Subcutaneous abdominal adipose tissue (tissue), 5 donors: ENCODE measurements at regions not wholly inside any gene's neighbourhood (a gene's known extent, or its start where the extent isn't known, plus 50 kb on each side); places are given as distances from the start of the nearest gene placed in this dataset.

ENCODE experiments used
- H3K27ac ChIP-seq: one replicate; pipeline ENCODE4 v1.7.0; 2013; ENCODE audit warnings: low read depth, mild to moderate bottlenecking, inconsistent platforms, low read length, moderate library complexity
- H3K27me3 ChIP-seq, 5 donors: one replicate each; pipeline ENCODE4 v1.7.0; 2013; ENCODE audit warnings: low read length in 5 of 5, inconsistent platforms in 1 of 5; ENCODE audit not compliant: control insufficient read depth in 5 of 5, insufficient read depth in 4 of 5
- H3K36me3 ChIP-seq, 5 donors: one replicate each; pipeline ENCODE4 v1.7.0; 2013; ENCODE audit warnings: low read length in 5 of 5; ENCODE audit not compliant: control insufficient read depth in 5 of 5, insufficient read depth in 5 of 5
- H3K4me1 ChIP-seq, 5 donors: one replicate each; pipeline ENCODE4 v1.7.0; 2013; ENCODE audit warnings: low read length in 5 of 5, mild to moderate bottlenecking in 3 of 5, moderate library complexity in 1 of 5; ENCODE audit not compliant: control insufficient read depth in 5 of 5, insufficient read depth in 5 of 5
- H3K4me3 ChIP-seq, 5 donors: one replicate each; pipeline ENCODE4 v1.7.0; 2013; ENCODE audit warnings: low read length in 5 of 5, low read depth in 1 of 5
- H3K9ac ChIP-seq, 5 donors: one replicate each; pipeline ENCODE4 v1.7.0; 2013; ENCODE audit warnings: low read length in 5 of 5, mild to moderate bottlenecking in 4 of 5, moderate library complexity in 3 of 5
- H3K9me3 ChIP-seq, 5 donors: one replicate each; pipeline ENCODE4 v1.7.0; 2013; ENCODE audit warnings: low read length in 5 of 5; ENCODE audit not compliant: control insufficient read depth in 5 of 5
- donor health status: healthy.
- donor health status: healthy.
- donor health status: healthy.
- donor health status: healthy.
- donor health status: healthy.

GRCh38 chr14:94685681-94686485 lies 73.7 kb downstream of the SERPINA3 start:
- H3K4me3 ChIP-seq, result no peak overlapping the region
- no peak overlapping the region for H3K27ac ChIP-seq
- no peaks in the 10 kb centered on the region for H3K36me3 ChIP-seq
- H3K4me1 ChIP-seq, result peaks cover 0 to 9% (median 7%) of the 10 kb centered on the region in 5 donors
- no peaks in the 10 kb centered on the region for H3K9me3 ChIP-seq
- no peak overlapping the region for H3K9ac ChIP-seq
- peaks cover 0 to 5% (median 0%) of the 10 kb centered on the region in 5 donors for H3K27me3 ChIP-seq

- Histone ChIP-seq H3K9me3 (no peaks in the 10 kb centered on the region), H3K27me3 (no peaks in the 10 kb centered on the region), H3K27ac (no peak overlapping the region), H3K4me1 (peaks cover 0 to 9% (median 7%) of the 10 kb centered on the region in 5 donors), H3K4me3 (no peak overlapping the region), H3K9ac (no peak overlapping the region), H3K36me3 (no peaks in the 10 kb centered on the region)
These were observed 73.0 kb downstream of the SERPINA3 start for GRCh38 chr14:94685166-94685581.

- Histone ChIP-seq H3K4me3 (no peak overlapping the region), H3K9me3 (no peaks in the 10 kb centered on the region), H3K4me1 (no peaks in the 10 kb centered on the region), H3K27ac (no peak overlapping the region), H3K9ac (no peak overlapping the region), H3K27me3 (peaks cover 0 to 11% (median 9%) of the 10 kb centered on the region in 5 donors), H3K36me3 (no peaks in the 10 kb centered on the region)
These were observed 70.5 kb downstream of the SERPINA3 start for GRCh38 chr14:94682736-94683135.

- no peak overlapping the region for H3K4me3 ChIP-seq
- H3K27me3 ChIP-seq, result peaks cover 0 to 11% (median 9%) of the 10 kb centered on the region in 5 donors
- H3K27ac ChIP-seq, result no peak overlapping the region
- H3K9ac ChIP-seq, result no peak overlapping the region
- H3K36me3 ChIP-seq, result no peaks in the 10 kb centered on the region
- no peaks in the 10 kb centered on the region for H3K9me3 ChIP-seq
- peaks cover 0 to 6% (median 0%) of the 10 kb centered on the region in 5 donors for H3K4me1 ChIP-seq
These were observed 69.9 kb downstream of the SERPINA3 start for GRCh38 chr14:94682061-94682516.

GRCh38 chr14:94681300-94682060 lies 69.3 kb downstream of the SERPINA3 start:
- peaks cover 0 to 11% (median 9%) of the 10 kb centered on the region in 5 donors for H3K27me3 ChIP-seq
- H3K4me3 ChIP-seq, result no peak overlapping the region
- no peaks in the 10 kb centered on the region for H3K36me3 ChIP-seq
- no peaks in the 10 kb centered on the region for H3K9me3 ChIP-seq
- no peak overlapping the region for H3K27ac ChIP-seq
- no peak overlapping the region for H3K9ac ChIP-seq
- H3K4me1 ChIP-seq, result peaks cover 0 to 10% (median 3%) of the 10 kb centered on the region in 5 donors

GRCh38 chr14:94680862-94681288 lies 68.7 kb downstream of the SERPINA3 start:
- H3K4me3 ChIP-seq, result no peak overlapping the region
- H3K9ac ChIP-seq, result no peak overlapping the region
- peaks cover 0 to 11% (median 9%) of the 10 kb centered on the region in 5 donors for H3K27me3 ChIP-seq
- H3K9me3 ChIP-seq, result no peaks in the 10 kb centered on the region
- no peaks in the 10 kb centered on the region for H3K36me3 ChIP-seq
- H3K4me1 ChIP-seq, result peaks cover 0 to 11% (median 4%) of the 10 kb centered on the region in 5 donors
- H3K27ac ChIP-seq, result no peak overlapping the region

GRCh38 chr14:94679937-94680861 lies 68.0 kb downstream of the SERPINA3 start:
- Histone ChIP-seq H3K36me3 (no peaks in the 10 kb centered on the region), H3K27ac (no peak overlapping the region), H3K27me3 (peaks cover 0 to 11% (median 9%) of the 10 kb centered on the region in 5 donors), H3K9me3 (no peaks in the 10 kb centered on the region), H3K9ac (no peak overlapping the region), H3K4me1 (peaks cover 0 to 11% (median 4%) of the 10 kb centered on the region in 5 donors), H3K4me3 (no peak overlapping the region)

- Histone ChIP-seq H3K9me3 (no peaks in the 10 kb centered on the region), H3K27me3 (peaks cover 0 to 11% (median 9%) of the 10 kb centered on the region in 5 donors), H3K4me3 (no peak overlapping the region), H3K4me1 (peaks cover 0 to 11% (median 4%) of the 10 kb centered on the region in 5 donors), H3K9ac (no peak overlapping the region), H3K36me3 (no peaks in the 10 kb centered on the region), H3K27ac (no peak overlapping the region)
These were observed 67.1 kb downstream of the SERPINA3 start for GRCh38 chr14:94679106-94679810.

DNA sequence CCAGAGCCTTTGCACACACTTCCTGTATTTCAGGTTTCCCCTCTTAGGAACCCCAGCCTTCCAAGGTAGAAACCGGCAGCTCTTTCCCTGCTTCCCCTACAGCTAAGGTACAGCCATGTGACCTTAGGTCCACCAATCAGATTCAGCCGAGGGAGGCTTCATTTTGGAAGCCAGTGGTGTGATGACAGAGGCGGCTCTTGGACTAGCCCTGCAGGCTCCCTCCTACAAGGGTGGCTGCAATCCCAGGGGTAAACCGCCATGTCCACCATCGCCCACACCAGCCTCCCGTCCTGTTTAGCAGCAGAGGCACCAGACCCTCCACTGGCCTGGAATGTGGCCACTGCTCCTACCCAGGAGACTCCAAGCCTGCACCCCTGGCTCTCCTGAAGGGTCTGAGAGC lies 65.6 kb downstream of the SERPINA3 start:
- Histone ChIP-seq H3K27ac (no peak overlapping the region), H3K4me1 (peaks cover 0 to 11% (median 4%) of the 10 kb centered on the region in 5 donors), H3K9me3 (no peaks in the 10 kb centered on the region), H3K27me3 (peaks cover 0 to 12% (median 10%) of the 10 kb centered on the region in 5 donors), H3K36me3 (no peaks in the 10 kb centered on the region), H3K4me3 (no peak overlapping the region), H3K9ac (no peak overlapping the region)
